ENCODE measurements at regions not wholly inside any gene's neighbourhood (a gene's known extent, or its start where the extent isn't known, plus 50 kb on each side); places are given as distances from the start of the nearest gene placed in this dataset.

- Mint-ChIP-seq H3K4me1 (no peaks in the 10 kb centered on the region), H3K27me3 (no peaks in the 10 kb centered on the region), H3K9me3 (no peaks in the 10 kb centered on the region), H3K36me3 (ENCODE audit: low read depth) (no peaks in the 10 kb centered on the region), H3K4me3 (no peak overlapping the region), H3K27ac (no peak overlapping the region)
- intact Hi-C loops (cut with micrococcal nuclease) = no loop called here
- DNase-seq = no peak
Measured at GRCh38 chr2:41934329-41934958, 113.4 kb upstream of the PKDCC start.

- intact Hi-C loops (cut with micrococcal nuclease) = no loop called here
- no peaks in the 10 kb centered on the region for H3K36me3 Mint-ChIP-seq (ENCODE audit: low read depth)
- H3K27me3 Mint-ChIP-seq = no peaks in the 10 kb centered on the region
- no peaks in the 10 kb centered on the region for H3K9me3 Mint-ChIP-seq
- H3K4me3 Mint-ChIP-seq = no peak overlapping the region
- no peak overlapping the region for H3K27ac Mint-ChIP-seq
- no peak for DNase-seq
- H3K4me1 Mint-ChIP-seq = no peaks in the 10 kb centered on the region
Measured at GRCh38 chr2:41935002-41935401, 112.8 kb upstream of the PKDCC start.

DNA sequence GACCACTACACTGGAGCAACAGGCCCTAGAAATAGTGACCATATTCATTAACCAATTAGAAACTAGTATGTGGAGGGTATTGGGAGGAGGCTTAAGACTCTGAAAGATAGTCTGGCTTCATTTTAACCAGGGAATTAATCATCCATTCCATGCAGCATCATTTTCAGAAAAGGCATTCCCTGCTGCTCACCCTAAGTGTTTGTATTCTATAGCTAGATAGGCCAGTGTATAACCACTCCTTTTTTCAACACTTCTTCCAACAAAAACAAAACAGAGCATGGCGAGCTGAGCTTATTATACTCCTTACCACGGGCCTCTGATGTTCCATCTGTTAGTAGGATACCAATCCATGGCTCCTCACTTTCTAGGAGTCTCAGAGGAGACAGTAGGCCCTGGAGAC, 112.0 kb upstream of the PKDCC start:
- Mint-ChIP-seq H3K4me3 (no peak overlapping the region), H3K27ac (no peak overlapping the region), H3K9me3 (no peaks in the 10 kb centered on the region), H3K4me1 (no peaks in the 10 kb centered on the region), H3K36me3 (ENCODE audit: low read depth) (no peaks in the 10 kb centered on the region), H3K27me3 (no peaks in the 10 kb centered on the region)
- no peak for DNase-seq
- intact Hi-C loops (cut with micrococcal nuclease) = no loop called here

DNA sequence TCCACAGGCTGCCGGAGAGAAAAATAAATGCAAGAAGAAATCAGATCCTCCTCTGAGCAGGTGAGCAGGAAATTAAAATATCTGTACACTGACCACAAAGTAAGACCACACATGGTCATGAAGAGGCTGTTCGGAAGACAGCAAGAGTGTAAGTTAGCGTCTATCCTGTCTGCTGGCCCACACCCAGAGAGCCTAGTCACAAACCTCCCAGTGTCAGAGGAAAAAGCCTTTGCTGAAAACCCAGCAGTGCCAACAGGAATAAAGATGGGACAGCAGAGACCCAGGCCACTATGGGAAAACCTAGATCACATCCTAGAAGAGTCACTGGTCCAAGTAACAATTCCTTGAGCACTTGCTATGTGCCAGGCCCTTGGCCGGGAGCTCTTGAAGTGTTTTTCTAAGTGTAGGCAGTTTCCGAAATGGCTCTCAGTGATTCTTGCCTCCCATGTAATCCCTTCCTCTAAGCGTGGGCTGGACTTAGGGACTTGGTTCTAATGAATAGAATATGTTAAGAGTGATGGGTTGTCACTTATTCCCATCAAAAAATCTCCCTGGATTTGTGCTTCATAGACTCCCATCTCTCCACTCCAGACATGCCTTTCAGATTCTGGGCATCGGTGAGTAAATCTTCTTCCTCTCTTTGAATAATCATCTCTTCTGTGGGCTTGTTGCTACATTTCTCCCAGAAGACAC, 110.9 kb upstream of the PKDCC start:
- Mint-ChIP-seq H3K36me3 (ENCODE audit: low read depth) (no peaks in the 10 kb centered on the region), H3K27me3 (no peaks in the 10 kb centered on the region), H3K9me3 (no peaks in the 10 kb centered on the region), H3K27ac (no peak overlapping the region), H3K4me1 (no peaks in the 10 kb centered on the region), H3K4me3 (no peak overlapping the region)
- intact Hi-C loops (cut with micrococcal nuclease) = no loop called here
- DNase-seq = no peak

GRCh38 chr2:41937464-41937906, 110.3 kb upstream of the PKDCC start:
- Mint-ChIP-seq H3K27me3 (no peaks in the 10 kb centered on the region), H3K36me3 (ENCODE audit: low read depth) (no peaks in the 10 kb centered on the region), H3K9me3 (no peaks in the 10 kb centered on the region), H3K4me1 (no peaks in the 10 kb centered on the region), H3K4me3 (no peak overlapping the region), H3K27ac (no peak overlapping the region)
- no peak for DNase-seq
- intact Hi-C loops (cut with micrococcal nuclease) = no loop called here

DNA sequence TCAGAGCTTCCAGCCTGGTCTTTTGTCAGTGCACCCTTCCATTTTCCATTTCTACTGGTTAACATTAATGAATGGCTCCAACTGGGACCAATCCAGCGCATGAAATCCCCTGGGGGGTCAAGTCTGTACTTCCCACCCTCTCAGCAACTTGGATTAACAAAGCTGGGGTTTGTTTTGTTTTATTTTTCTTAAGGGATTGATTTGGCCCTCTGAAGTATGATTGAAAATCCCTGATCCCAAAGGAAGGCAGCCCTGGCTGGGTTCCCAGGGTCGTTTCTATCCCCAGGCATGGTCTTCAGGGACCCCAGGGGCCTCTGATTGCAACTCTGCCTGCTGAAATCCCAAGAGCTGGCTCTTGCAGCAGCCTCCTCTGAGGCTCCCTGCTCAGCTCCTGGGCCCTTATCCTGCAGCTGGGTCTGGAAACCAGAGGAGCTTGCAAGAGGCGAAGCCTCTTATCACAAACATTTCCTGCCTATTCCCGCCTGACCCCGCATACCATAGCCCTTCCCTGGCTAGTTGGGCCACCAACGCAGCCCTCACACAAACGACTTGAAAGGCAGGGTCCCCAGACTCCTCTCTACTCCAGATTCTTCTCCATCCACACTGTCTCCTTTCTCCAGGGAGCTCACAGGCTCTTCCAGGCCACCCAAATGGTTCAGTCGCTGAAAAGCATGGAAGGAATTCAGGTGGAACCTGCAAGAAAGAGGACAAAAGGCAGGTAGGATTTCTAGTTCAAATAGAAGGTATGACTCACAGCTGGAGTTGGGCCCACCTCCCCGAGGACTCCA, 109.7 kb upstream of the PKDCC start:
- intact Hi-C loops (cut with micrococcal nuclease) = no loop called here
- DNase-seq = no peak
- no peaks in the 10 kb centered on the region for H3K4me1 Mint-ChIP-seq
- H3K4me3 Mint-ChIP-seq = no peak overlapping the region
- H3K27ac Mint-ChIP-seq = no peak overlapping the region
- H3K36me3 Mint-ChIP-seq (ENCODE audit: low read depth) = no peaks in the 10 kb centered on the region
- H3K27me3 Mint-ChIP-seq = no peaks in the 10 kb centered on the region
- no peaks in the 10 kb centered on the region for H3K9me3 Mint-ChIP-seq

DNA sequence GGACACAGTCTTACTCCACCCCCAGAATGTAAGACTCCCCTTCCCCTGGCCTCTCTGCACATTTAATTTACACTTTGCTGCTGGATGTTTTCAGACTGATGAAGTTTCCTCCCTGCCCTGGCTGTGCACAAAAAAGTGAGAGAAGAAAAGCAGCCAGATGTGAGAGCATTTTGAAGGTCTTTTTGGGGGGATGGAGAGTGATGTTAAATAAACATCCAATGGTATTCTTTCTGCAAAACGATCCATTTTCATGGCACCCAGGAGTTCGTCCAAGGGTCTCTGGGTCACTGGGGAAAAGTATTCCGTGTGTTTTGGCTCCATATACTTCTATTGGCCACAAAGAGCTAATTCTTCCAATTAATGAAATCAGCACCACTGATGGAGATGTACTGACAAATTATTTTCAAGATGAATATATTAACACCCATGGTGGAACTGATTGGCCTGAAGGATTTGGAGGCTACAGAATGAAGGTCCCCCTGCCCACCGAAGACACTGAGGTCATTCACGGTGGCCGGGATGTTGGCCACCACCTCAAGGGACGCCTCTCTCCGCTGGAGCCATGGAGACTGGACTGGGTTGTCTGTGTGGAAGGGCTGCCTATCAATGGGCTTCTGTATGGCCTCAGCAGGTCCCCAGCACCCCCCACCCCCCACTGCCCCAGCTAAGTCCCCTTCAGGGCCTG, 107.6 kb upstream of the PKDCC start:
- H3K4me1 Mint-ChIP-seq = no peaks in the 10 kb centered on the region
- no peaks in the 10 kb centered on the region for H3K9me3 Mint-ChIP-seq
- H3K36me3 Mint-ChIP-seq (ENCODE audit: low read depth) = no peaks in the 10 kb centered on the region
- DNase-seq = no peak
- H3K27me3 Mint-ChIP-seq = peaks cover 4% of the 10 kb centered on the region
- H3K27ac Mint-ChIP-seq = no peak overlapping the region
- no peak overlapping the region for H3K4me3 Mint-ChIP-seq
- intact Hi-C loops (cut with micrococcal nuclease) = no loop called here

- no peaks in the 10 kb centered on the region for H3K36me3 Mint-ChIP-seq (ENCODE audit: low read depth)
- H3K4me1 Mint-ChIP-seq = no peaks in the 10 kb centered on the region
Measured at GRCh38 chr2:41940745-41941063, 107.1 kb upstream of the PKDCC start.

GRCh38 chr2:41941831-41942230, 106.0 kb upstream of the PKDCC start:
- Mint-ChIP-seq H3K4me1 (no peaks in the 10 kb centered on the region), H3K27ac (no peak overlapping the region), H3K9me3 (no peaks in the 10 kb centered on the region), H3K27me3 (peaks cover 6% of the 10 kb centered on the region), H3K36me3 (ENCODE audit: low read depth) (no peaks in the 10 kb centered on the region), H3K4me3 (no peak overlapping the region)
- intact Hi-C loops (cut with micrococcal nuclease) = no loop called here
- DNase-seq = no peak

More at GRCh38 chr2:41940745-41941063, 107.1 kb upstream of the PKDCC start:
- H3K27me3 Mint-ChIP-seq = peaks cover 4% of the 10 kb centered on the region
- no peaks in the 10 kb centered on the region for H3K9me3 Mint-ChIP-seq
- no peak for DNase-seq
- no peak overlapping the region for H3K4me3 Mint-ChIP-seq
- no peak overlapping the region for H3K27ac Mint-ChIP-seq
- intact Hi-C loops (cut with micrococcal nuclease) = no loop called here

DNA sequence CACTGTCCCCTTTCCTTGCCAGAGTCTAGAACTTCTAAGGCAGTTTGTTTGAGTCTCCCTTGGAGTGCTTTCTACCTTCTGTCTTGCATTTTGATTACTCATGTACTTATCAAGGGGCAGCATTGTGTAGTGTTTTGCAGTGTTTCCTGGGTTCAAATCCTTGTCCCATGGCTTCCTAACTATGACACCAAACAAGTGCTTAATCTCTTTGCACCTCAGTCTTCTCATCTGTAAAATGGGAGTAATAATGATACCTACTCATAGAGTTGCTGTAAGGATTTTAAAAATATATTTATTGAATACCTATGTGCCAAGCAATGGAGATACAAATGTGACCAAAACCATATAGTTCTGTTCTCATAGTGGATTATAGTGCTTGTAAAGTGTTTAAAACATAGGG, 105.5 kb upstream of the PKDCC start:
- Mint-ChIP-seq H3K27ac (no peak overlapping the region), H3K4me1 (no peaks in the 10 kb centered on the region), H3K9me3 (no peaks in the 10 kb centered on the region), H3K36me3 (ENCODE audit: low read depth) (no peaks in the 10 kb centered on the region), H3K27me3 (peaks cover 6% of the 10 kb centered on the region), H3K4me3 (no peak overlapping the region)
- intact Hi-C loops (cut with micrococcal nuclease) = no loop called here
- DNase-seq = no peak

DNA sequence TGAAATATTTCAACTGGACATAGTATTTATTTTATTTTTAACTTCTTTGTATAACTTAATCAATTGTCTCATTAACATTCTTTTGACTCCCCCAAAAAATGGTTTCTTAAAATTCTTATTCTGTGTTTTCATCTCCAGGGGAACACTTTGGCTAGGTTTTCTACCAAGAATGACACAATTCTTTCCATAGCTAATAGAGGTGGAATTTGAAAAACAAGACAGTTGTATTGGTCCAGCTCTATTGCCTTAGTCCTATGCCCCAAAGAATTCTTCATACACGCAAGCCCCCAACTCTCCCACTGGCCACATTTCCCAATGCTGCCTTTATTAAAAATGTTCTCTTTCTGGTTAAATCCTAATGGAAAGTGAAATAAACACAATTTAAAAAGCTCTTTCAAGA, 104.7 kb upstream of the PKDCC start:
- H3K9me3 Mint-ChIP-seq = no peaks in the 10 kb centered on the region
- intact Hi-C loops (cut with micrococcal nuclease) = no loop called here
- no peak overlapping the region for H3K27ac Mint-ChIP-seq
- H3K4me3 Mint-ChIP-seq = no peak overlapping the region
- H3K27me3 Mint-ChIP-seq = peaks cover 9% of the 10 kb centered on the region
- DNase-seq = no peak
- H3K36me3 Mint-ChIP-seq (ENCODE audit: low read depth) = no peaks in the 10 kb centered on the region
- no peaks in the 10 kb centered on the region for H3K4me1 Mint-ChIP-seq

DNA sequence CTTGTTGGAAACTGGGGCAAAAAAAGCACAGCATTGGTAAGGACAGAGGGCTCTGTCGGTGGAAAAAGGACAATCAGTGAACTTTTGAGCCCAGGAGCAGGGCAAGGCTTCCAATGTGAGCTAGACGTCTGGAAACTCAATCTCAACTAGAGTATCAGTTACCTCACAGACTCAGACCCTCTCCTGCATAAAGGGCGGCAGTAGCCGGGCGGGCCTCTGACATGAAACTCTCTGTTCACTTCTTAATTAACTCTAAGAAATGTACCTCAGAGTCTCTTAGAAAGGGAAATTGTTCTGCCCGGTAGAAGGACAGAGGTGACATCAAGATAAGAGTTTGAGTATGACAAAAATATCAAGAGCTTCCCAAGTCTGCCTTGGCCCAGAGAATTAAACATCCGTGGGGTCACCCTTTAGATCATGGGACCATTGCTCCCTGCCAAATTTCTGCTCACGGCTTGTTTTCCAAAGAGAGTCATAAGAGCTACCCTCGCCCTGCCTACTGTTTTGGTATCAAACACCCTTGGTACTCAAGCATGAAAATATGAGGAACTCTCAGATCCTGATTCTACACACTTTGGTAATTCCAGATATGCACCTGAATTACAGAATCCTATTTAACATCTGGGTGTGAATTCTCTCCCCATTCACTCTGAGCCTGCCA, 103.5 kb upstream of the PKDCC start:
- intact Hi-C loops (cut with micrococcal nuclease) = no loop called here

GRCh38 chr2:41947701-41948396, 100.0 kb upstream of the PKDCC start:
- Mint-ChIP-seq H3K4me1 (no peaks in the 10 kb centered on the region), H3K4me3 (no peak overlapping the region), H3K27ac (no peak overlapping the region), H3K9me3 (no peaks in the 10 kb centered on the region), H3K36me3 (ENCODE audit: low read depth) (no peaks in the 10 kb centered on the region), H3K27me3 (peaks cover 10% of the 10 kb centered on the region)
- no peak for DNase-seq
- intact Hi-C loops (cut with micrococcal nuclease) = no loop called here

More for the DNA sequence above, 103.5 kb upstream of the PKDCC start:
- no peaks in the 10 kb centered on the region for H3K36me3 Mint-ChIP-seq (ENCODE audit: low read depth)
- no peaks in the 10 kb centered on the region for H3K4me1 Mint-ChIP-seq
- H3K4me3 Mint-ChIP-seq = no peak overlapping the region
- DNase-seq = no peak
- H3K27ac Mint-ChIP-seq = no peak overlapping the region
- no peaks in the 10 kb centered on the region for H3K9me3 Mint-ChIP-seq
- peaks cover 9% of the 10 kb centered on the region for H3K27me3 Mint-ChIP-seq

Data from activated CD4-positive, alpha-beta T cell treated with anti-CD3 and anti-CD28 coated beads, Interleukin-2, amount 10 ng/mL, durations not matched to agents 24 days and 14 days (primary cell).